ENCODE measurements at regions not wholly inside any gene's neighbourhood (a gene's known extent, or its start where the extent isn't known, plus 50 kb on each side); places are given as distances from the start of the nearest gene placed in this dataset.

GRCh38 chr1:81619156-81619555, 181.6 kb upstream of the ADGRL2 start:
- no peak overlapping the region for H3K27ac ChIP-seq
- no peaks in the 10 kb centered on the region for H3K9me3 ChIP-seq (ENCODE audit: low read depth, low read length)
- H3K4me3 ChIP-seq: no peak overlapping the region
- H3K9ac ChIP-seq (ENCODE audit: insufficient read length): no peak overlapping the region
- no peak for DNase-seq (ENCODE audit: low read depth, low spot score)
- no peaks in the 10 kb centered on the region for H3K36me3 ChIP-seq (ENCODE audit: insufficient read depth, low read length)
- TF ChIP-seq EZH2 (IDR thresholded peaks at IDR 0.05) (no peak), FOXP2 (optimal IDR thresholded peaks at IDR 0.05; ENCODE audit: control extremely low read depth, extremely low read length, insufficient read depth) (no peak), POLR2AphosphoS5 (IDR thresholded peaks at IDR 0.05; ENCODE audit: borderline replicate concordance, low read depth, low read length) (no peak)

- DNase-seq (ENCODE audit: low read depth, low spot score): no peak
- Histone ChIP-seq H3K36me3 (ENCODE audit: insufficient read depth, low read length) (no peaks in the 10 kb centered on the region), H3K9me3 (ENCODE audit: low read depth, low read length) (no peaks in the 10 kb centered on the region), H3K9ac (ENCODE audit: insufficient read length) (no peak overlapping the region), H3K27ac (no peak overlapping the region), H3K4me3 (no peak overlapping the region)
- no peak for TF ChIP-seq FOXP2 (optimal IDR thresholded peaks at IDR 0.05; ENCODE audit: control extremely low read depth, extremely low read length, insufficient read depth)
- no peak for TF ChIP-seq EZH2 (IDR thresholded peaks at IDR 0.05)
- TF ChIP-seq POLR2AphosphoS5 (IDR thresholded peaks at IDR 0.05; ENCODE audit: borderline replicate concordance, low read depth, low read length): no peak
Observed at GRCh38 chr1:81618376-81618775, 182.4 kb upstream of the ADGRL2 start.

GRCh38 chr1:81617308-81617967, 183.3 kb upstream of the ADGRL2 start:
- Histone ChIP-seq H3K27ac (no peak overlapping the region), H3K36me3 (ENCODE audit: insufficient read depth, low read length) (no peaks in the 10 kb centered on the region), H3K9ac (ENCODE audit: insufficient read length) (no peak overlapping the region), H3K4me3 (no peak overlapping the region), H3K9me3 (ENCODE audit: low read depth, low read length) (no peaks in the 10 kb centered on the region)
- TF ChIP-seq FOXP2 (optimal IDR thresholded peaks at IDR 0.05; ENCODE audit: control extremely low read depth, extremely low read length, insufficient read depth) (no peak), POLR2AphosphoS5 (IDR thresholded peaks at IDR 0.05; ENCODE audit: borderline replicate concordance, low read depth, low read length) (no peak), EZH2 (IDR thresholded peaks at IDR 0.05) (no peak)
- DNase-seq (ENCODE audit: low read depth, low spot score): no peak

GRCh38 chr1:81613803-81614202, 186.9 kb upstream of the ADGRL2 start:
- TF ChIP-seq FOXP2 (optimal IDR thresholded peaks at IDR 0.05; ENCODE audit: control extremely low read depth, extremely low read length, insufficient read depth) (no peak), EZH2 (IDR thresholded peaks at IDR 0.05) (no peak), POLR2AphosphoS5 (IDR thresholded peaks at IDR 0.05; ENCODE audit: borderline replicate concordance, low read depth, low read length) (no peak)
- Histone ChIP-seq H3K36me3 (ENCODE audit: insufficient read depth, low read length) (no peaks in the 10 kb centered on the region), H3K27ac (no peak overlapping the region), H3K9me3 (ENCODE audit: low read depth, low read length) (no peaks in the 10 kb centered on the region), H3K4me3 (no peak overlapping the region), H3K9ac (ENCODE audit: insufficient read length) (no peak overlapping the region)
- DNase-seq (ENCODE audit: low read depth, low spot score): no peak

GRCh38 chr1:81607924-81608323, 192.8 kb upstream of the ADGRL2 start:
- Histone ChIP-seq H3K9ac (ENCODE audit: insufficient read length) (no peak overlapping the region), H3K27ac (no peak overlapping the region), H3K9me3 (ENCODE audit: low read depth, low read length) (no peaks in the 10 kb centered on the region), H3K36me3 (ENCODE audit: insufficient read depth, low read length) (no peaks in the 10 kb centered on the region), H3K4me3 (no peak overlapping the region)
- DNase-seq (ENCODE audit: low read depth, low spot score): no peak
- no peak for TF ChIP-seq EZH2 (IDR thresholded peaks at IDR 0.05)

GRCh38 chr1:81607086-81607485, 193.6 kb upstream of the ADGRL2 start:
- DNase-seq (ENCODE audit: low read depth, low spot score): no peak
- no peaks in the 10 kb centered on the region for H3K36me3 ChIP-seq (ENCODE audit: insufficient read depth, low read length)
- no peak for TF ChIP-seq POLR2AphosphoS5 (IDR thresholded peaks at IDR 0.05; ENCODE audit: borderline replicate concordance, low read depth, low read length)
- no peak for TF ChIP-seq FOXP2 (optimal IDR thresholded peaks at IDR 0.05; ENCODE audit: control extremely low read depth, extremely low read length, insufficient read depth)
- TF ChIP-seq EZH2 (IDR thresholded peaks at IDR 0.05): no peak
- no peak overlapping the region for H3K9ac ChIP-seq (ENCODE audit: insufficient read length)
- H3K4me3 ChIP-seq: no peak overlapping the region
- no peak overlapping the region for H3K27ac ChIP-seq
- H3K9me3 ChIP-seq (ENCODE audit: low read depth, low read length): no peaks in the 10 kb centered on the region

- Histone ChIP-seq H3K9me3 (ENCODE audit: low read depth, low read length) (no peaks in the 10 kb centered on the region), H3K27ac (no peak overlapping the region), H3K36me3 (ENCODE audit: insufficient read depth, low read length) (no peaks in the 10 kb centered on the region), H3K4me3 (no peak overlapping the region), H3K9ac (ENCODE audit: insufficient read length) (no peak overlapping the region)
- no peak for DNase-seq (ENCODE audit: low read depth, low spot score)
- TF ChIP-seq FOXP2 (optimal IDR thresholded peaks at IDR 0.05; ENCODE audit: control extremely low read depth, extremely low read length, insufficient read depth) (no peak), POLR2AphosphoS5 (IDR thresholded peaks at IDR 0.05; ENCODE audit: borderline replicate concordance, low read depth, low read length) (no peak), EZH2 (IDR thresholded peaks at IDR 0.05) (no peak)
Observed at GRCh38 chr1:81606656-81607055, 194.1 kb upstream of the ADGRL2 start.

GRCh38 chr1:81605023-81605422, 195.7 kb upstream of the ADGRL2 start:
- no peak overlapping the region for H3K27ac ChIP-seq
- H3K4me3 ChIP-seq: no peak overlapping the region
- no peaks in the 10 kb centered on the region for H3K36me3 ChIP-seq (ENCODE audit: insufficient read depth, low read length)
- no peak overlapping the region for H3K9ac ChIP-seq (ENCODE audit: insufficient read length)
- TF ChIP-seq FOXP2 (optimal IDR thresholded peaks at IDR 0.05; ENCODE audit: control extremely low read depth, extremely low read length, insufficient read depth): no peak
- TF ChIP-seq POLR2AphosphoS5 (IDR thresholded peaks at IDR 0.05; ENCODE audit: borderline replicate concordance, low read depth, low read length): no peak
- no peak for TF ChIP-seq EZH2 (IDR thresholded peaks at IDR 0.05)
- DNase-seq (ENCODE audit: low read depth, low spot score): no peak
- H3K9me3 ChIP-seq (ENCODE audit: low read depth, low read length): no peaks in the 10 kb centered on the region

All from SK-N-MC (cell line).